ENCODE measurements at regions not wholly inside any gene's neighbourhood (a gene's known extent, or its start where the extent isn't known, plus 50 kb on each side); places are given as distances from the start of the nearest gene placed in this dataset.
"Not testable (repeated sequence)": the region's sequence is repeated elsewhere in the genome, so short reads cannot be mapped to it uniquely, and the experiment has no call there.

GRCh38 chr6:168942646-168943045, 311.0 kb downstream of the THBS2 start:
- no peak for DNase-seq (ENCODE audit: low read depth in 2 of 2, low spot score in 1 of 2)

DNA sequence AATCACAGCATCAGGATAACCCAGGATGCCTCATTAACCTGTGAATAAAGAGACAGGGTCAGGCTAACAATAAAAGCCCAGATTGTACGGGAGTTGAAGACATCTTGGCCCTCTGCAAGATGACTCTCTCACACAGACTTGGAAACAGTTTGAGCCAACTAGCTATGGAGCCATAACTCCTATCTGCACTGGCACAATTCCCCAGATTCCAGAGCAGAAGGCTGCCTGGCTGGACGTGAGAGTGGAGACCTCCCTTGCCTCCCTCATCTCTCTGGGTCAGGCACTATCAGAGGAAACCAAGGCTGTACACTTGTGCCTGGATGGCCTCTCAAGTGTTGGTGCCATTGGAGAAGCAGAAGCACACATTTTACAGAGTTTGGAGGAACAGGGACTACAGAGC, 312.6 kb downstream of the THBS2 start:
- no peak for DNase-seq (ENCODE audit: low read depth in 2 of 2, low spot score in 1 of 2)

- DNase-seq (ENCODE audit: low read depth in 2 of 2, low spot score in 1 of 2): no peak
Measured at GRCh38 chr6:168939796-168940195, 313.9 kb downstream of the THBS2 start.

DNA sequence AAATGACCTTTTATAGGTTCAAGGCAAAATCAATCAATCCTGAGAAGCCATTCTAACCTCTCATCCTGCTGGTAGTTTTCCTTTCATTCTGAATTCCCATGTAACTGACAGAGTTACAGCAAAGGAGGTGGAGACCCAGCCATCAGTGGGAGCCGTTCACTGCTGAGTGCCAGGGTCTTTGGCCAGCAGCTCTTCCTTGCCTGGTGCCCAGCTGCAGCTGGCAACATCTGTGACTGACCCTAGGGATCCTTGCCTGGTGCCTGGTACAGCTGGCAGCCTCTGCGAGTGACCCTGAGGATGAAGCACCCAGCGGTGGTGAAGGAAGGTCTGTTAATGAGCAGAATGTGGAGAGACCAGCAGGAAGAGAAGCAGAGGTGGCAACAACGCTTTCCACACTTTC, 314.6 kb downstream of the THBS2 start:
- DNase-seq (ENCODE audit: low read depth in 2 of 2, low spot score in 1 of 2): no peak

- DNase-seq (ENCODE audit: low read depth in 2 of 2, low spot score in 1 of 2): no peak
Measured at GRCh38 chr6:168938546-168938945, 315.1 kb downstream of the THBS2 start.

DNA sequence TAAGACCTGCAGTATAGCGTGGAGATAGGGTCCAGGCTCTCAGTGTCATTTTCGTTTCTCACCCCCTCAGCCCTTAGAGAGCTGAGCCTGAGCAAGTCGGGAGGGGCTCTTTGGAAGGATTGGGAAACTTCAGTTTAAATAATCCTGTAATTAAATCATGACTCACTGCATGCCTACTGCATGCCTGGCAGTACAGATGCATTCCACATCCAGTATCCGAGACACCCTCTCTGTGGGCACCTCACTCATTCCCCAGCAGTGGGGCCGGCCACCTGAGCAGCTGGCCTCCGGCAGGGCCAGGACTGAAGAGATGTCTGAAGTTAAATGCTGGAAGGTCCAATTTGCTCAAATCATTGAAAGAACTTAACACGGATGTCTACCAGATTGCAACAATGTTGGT, 316.6 kb downstream of the THBS2 start:
- DNase-seq (ENCODE audit: low read depth in 2 of 2, low spot score in 1 of 2): no peak

DNA sequence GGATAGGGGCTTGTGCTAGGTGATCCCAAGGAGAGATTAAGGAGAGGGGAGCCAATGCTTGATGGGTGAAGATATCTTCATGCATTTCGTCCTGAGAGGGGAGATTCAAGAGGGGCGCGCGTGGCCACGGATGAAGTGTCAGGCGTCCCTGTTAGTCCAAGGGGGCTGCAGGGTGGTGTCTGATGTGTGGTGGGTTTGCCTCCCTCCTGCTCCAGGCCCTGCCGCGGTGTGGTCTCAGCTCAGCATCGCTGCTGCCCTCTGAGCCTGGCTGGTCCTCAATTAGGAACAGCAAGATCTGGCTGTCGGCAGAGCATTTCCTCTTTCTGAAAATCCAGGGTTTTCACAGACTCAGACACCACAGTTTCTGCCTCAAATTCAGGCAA, 318.0 kb downstream of the THBS2 start:
- DNase-seq (ENCODE audit: low read depth in 2 of 2, low spot score in 1 of 2): no peak

GRCh38 chr6:168934660-168935627, 318.7 kb downstream of the THBS2 start:
- DNase-seq (ENCODE audit: low read depth in 2 of 2, low spot score in 1 of 2): no peak

DNA sequence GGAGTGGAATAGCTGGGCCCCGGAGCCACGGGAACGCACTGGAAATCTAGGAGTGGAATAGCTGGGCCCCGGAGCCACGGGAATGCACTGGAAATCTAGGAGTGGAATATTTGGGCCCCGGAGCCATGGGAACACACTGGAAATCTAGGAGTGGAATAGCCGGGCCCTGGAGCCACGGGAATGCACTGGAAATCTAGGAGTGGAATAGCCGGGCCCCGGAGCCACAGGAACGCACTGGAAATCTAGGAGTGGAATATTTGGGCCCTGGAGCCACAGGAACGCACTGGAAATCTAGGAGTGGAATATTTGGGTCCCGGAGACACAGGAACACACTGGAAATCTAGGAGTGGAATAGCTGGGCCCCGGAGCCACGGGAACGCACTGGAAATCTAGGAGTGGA, 321.5 kb downstream of the THBS2 start:
- not testable (repeated sequence) for DNase-seq (ENCODE audit: low read depth in 2 of 2, low spot score in 1 of 2)

- not testable (repeated sequence) for DNase-seq (ENCODE audit: low read depth in 2 of 2, low spot score in 1 of 2)
Measured at GRCh38 chr6:168931072-168931471, 322.6 kb downstream of the THBS2 start.

DNA sequence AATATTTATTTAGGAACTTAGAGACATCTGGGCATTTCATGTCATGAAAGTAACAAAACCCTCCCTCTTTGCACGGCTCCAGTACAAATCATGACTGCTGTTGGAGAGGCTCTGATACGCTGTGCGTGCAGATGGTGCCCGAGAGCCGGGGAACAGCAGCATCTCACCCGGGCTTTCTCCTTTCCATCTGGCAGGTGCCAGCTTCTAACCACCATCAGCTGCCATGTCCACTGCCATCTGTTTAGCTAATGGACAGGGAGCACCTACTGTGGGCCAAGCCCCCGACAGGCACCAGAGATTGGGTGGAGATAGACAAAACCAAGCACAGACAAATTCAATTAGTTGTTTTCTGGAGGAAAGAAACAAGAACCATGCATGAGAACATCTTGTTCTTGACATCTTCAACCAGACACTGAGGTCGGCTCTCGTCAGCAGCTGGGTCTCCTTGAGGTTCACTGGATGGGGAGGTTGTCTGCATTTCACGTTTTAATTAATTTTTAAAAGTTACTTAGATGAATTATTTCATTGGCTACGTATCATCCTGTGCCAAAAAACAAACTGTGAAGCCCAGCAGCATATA, 323.7 kb downstream of the THBS2 start:
- DNase-seq (ENCODE audit: low read depth in 2 of 2, low spot score in 1 of 2): no peak

DNA sequence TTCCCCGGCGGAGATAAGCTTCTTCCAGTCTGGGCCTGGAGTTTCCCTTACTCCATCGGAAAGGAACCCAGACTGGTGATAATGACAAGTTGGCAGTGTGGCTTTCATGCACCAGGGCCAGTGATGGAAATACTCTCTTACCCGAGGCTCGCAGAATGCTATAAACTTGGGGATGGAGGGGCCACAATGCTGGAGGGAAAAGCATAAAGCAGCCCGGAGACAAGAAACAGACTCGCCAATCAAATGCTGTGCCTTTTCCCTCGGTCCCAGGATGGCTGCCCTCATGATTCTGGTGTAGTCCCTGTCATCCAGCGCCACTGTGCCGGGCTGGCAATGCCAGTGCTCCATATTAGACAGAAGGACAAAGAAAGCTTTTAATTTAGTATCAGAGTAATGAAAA, 325.6 kb downstream of the THBS2 start:
- no peak for DNase-seq (ENCODE audit: low read depth in 2 of 2, low spot score in 1 of 2)

- DNase-seq (ENCODE audit: low read depth in 2 of 2, low spot score in 1 of 2): no peak
Measured at GRCh38 chr6:168927026-168927425, 326.6 kb downstream of the THBS2 start.

GRCh38 chr6:168926306-168926705, 327.3 kb downstream of the THBS2 start:
- no peak for DNase-seq (ENCODE audit: low read depth in 2 of 2, low spot score in 1 of 2)

DNA sequence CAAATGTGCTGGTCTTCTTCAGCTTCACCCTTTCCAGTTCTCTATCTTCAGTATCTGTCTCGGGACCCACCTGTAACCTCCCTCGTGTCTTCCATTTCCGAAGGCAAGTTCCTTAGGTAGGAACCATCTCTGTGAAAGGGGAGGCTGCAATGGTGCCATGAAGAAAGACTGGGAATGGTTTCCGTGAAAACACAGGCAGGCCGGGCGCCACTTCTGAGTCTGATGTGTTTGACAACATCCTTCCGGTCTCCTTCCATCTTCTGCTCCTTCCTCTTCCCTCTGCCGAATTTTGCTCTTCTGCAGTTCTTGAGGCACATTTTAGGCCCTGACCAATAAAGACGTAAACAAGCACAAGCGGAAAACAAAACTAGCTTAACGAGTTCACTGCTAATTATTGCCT, 328.0 kb downstream of the THBS2 start:
- DNase-seq (ENCODE audit: low read depth in 2 of 2, low spot score in 1 of 2): no peak

DNA sequence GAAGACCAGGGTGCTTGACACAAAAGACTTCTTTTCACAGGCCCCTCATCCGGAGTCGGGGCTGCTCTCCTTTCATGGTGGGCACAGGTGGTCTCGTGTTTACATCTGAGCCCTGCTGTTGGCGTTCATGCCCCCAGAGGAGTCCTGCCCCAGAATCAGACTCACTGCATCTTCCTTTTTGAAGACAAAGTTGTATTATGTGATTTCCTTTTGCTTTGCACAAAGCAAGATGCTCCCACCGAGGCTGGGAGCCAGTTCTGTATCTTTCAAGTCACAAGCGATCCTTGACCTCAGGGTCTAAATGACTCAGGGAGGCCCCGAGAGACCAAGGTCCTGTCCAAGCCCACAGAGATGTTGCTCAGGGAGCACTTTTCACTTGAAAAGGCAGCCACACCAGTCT, 330.5 kb downstream of the THBS2 start:
- no peak for DNase-seq (ENCODE audit: low read depth in 2 of 2, low spot score in 1 of 2)

GRCh38 chr6:168922436-168922835, 331.2 kb downstream of the THBS2 start:
- no peak for DNase-seq (ENCODE audit: low read depth in 2 of 2, low spot score in 1 of 2)

DNA sequence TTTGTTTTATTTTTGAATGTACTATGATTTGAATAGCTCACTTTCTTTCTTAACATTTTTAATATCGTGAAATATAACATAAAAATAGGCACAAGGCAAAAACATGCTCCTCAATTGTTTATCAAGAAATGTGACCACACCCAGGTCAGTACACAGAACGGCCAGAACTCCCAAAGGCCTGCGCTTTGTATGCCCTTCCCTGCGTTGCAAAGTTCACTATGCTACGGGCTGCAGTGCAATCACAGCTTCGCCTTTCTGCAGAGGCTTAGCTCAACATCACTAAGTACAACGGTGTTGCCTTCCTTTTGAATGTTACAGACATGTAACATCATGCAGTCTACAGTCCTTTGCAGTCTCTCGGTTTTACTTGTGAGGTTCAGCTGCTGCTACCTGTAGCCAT, 333.4 kb downstream of the THBS2 start:
- no peak for DNase-seq (ENCODE audit: low read depth in 2 of 2, low spot score in 1 of 2)

- no peak for DNase-seq (ENCODE audit: low read depth in 2 of 2, low spot score in 1 of 2)
Measured at GRCh38 chr6:168919470-168920179, 334.0 kb downstream of the THBS2 start.

GRCh38 chr6:168916576-168917211, 337.0 kb downstream of the THBS2 start:
- DNase-seq (ENCODE audit: low read depth in 2 of 2, low spot score in 1 of 2): no peak

- DNase-seq (ENCODE audit: low read depth in 2 of 2, low spot score in 1 of 2): no peak
Measured at GRCh38 chr6:168915855-168916254, 337.8 kb downstream of the THBS2 start.

- DNase-seq (ENCODE audit: low read depth in 2 of 2, low spot score in 1 of 2): no peak
Measured at GRCh38 chr6:168915242-168915641, 338.4 kb downstream of the THBS2 start.

Measured in stimulated activated CD8-positive, alpha-beta memory T cell treated with anti-CD3 and anti-CD28 coated beads, Interleukin-4, amount 100 ng/mL, for 4 hours (primary cell).